Hepatocyte (in vitro differentiated cells): ENCODE measurements at regions not wholly inside any gene's neighbourhood (a gene's known extent, or its start where the extent isn't known, plus 50 kb on each side); places are given as distances from the start of the nearest gene placed in this dataset.

Experiments
- EZH2 ChIP-seq: fragments of 200-600 bp; sonication (generic); IDR thresholded peaks from 2 replicates; pipeline ENCODE4 v1.6.1; 2016; ENCODE audit warnings: antibody characterized with exemption, mild to moderate bottlenecking, borderline replicate concordance
- TF ChIP-seq, protein P1 (sequence below): fragments of 200-600 bp; sonication (generic); IDR thresholded peaks from 2 replicates; pipeline ENCODE4 v1.5.1; 2016; ENCODE audit warnings: antibody characterized with exemption, mild to moderate bottlenecking; ENCODE audit not compliant: poor library complexity

DNA sequence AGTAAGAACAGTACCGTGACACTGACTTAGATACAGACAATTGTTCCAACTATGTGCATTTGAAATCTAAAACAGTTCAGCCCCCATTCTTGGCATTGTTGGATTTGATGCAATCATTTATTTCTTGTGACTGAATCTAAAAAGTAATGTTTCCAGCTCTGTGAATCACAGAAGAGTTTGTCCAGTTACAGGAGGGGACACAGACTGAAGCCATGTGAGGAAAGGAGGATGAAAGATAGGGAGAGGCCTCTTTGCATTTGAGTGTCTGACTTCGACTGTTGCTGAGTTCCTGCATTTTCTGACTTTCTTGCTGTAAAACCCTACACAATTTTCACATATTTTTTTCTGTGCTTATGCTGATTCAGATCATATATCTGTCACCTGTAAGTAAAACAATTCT, 179.3 kb upstream of the PCDH17 start:
- no peak for TF ChIP-seq EZH2
- TF ChIP-seq, protein P1, sequence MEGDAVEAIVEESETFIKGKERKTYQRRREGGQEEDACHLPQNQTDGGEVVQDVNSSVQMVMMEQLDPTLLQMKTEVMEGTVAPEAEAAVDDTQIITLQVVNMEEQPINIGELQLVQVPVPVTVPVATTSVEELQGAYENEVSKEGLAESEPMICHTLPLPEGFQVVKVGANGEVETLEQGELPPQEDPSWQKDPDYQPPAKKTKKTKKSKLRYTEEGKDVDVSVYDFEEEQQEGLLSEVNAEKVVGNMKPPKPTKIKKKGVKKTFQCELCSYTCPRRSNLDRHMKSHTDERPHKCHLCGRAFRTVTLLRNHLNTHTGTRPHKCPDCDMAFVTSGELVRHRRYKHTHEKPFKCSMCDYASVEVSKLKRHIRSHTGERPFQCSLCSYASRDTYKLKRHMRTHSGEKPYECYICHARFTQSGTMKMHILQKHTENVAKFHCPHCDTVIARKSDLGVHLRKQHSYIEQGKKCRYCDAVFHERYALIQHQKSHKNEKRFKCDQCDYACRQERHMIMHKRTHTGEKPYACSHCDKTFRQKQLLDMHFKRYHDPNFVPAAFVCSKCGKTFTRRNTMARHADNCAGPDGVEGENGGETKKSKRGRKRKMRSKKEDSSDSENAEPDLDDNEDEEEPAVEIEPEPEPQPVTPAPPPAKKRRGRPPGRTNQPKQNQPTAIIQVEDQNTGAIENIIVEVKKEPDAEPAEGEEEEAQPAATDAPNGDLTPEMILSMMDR, result no peak
